Suprapubic skin (tissue), 4 donors: ENCODE measurements at regions not wholly inside any gene's neighbourhood (a gene's known extent, or its start where the extent isn't known, plus 50 kb on each side); places are given as distances from the start of the nearest gene placed in this dataset.
A peak's percentile ranks its signal among the peaks of the same experiment; 100 is the strongest.

Experiments
- DNase-seq, 2 donors: peaks; one replicate each; pipeline ENCODE4 v3.0.0-alpha.2; 2019; ENCODE audit warnings: low spot score in 2 of 2
- H3K27ac ChIP-seq: fragments of 200-600 bp; sonication (generic); one replicate; pipeline ENCODE4 v1.5.1; 2019
- H3K27me3 ChIP-seq: fragments of 200-600 bp; sonication (generic); one replicate; pipeline ENCODE4 v1.5.1; 2019
- H3K36me3 ChIP-seq: fragments of 200-600 bp; sonication (generic); one replicate; pipeline ENCODE4 v1.5.1; 2019
- H3K4me1 ChIP-seq: fragments of 200-600 bp; sonication (generic); one replicate; pipeline ENCODE4 v1.5.1; 2019
- H3K4me3 ChIP-seq: fragments of 200-600 bp; sonication (generic); one replicate; pipeline ENCODE4 v1.5.1; 2019; ENCODE audit warnings: mild to moderate bottlenecking
- H3K9me3 ChIP-seq: fragments of 200-600 bp; sonication (generic); one replicate; pipeline ENCODE4 v1.5.1; 2019
- CTCF ChIP-seq, 2 donors: fragments of 200-600 bp in 1 of 2; fragments of 450-650 bp in 1 of 2; sonication (generic) in 1 of 2; IDR thresholded peaks; one replicate each; pipeline ENCODE4 v1.5.1; 2016 to 2019; ENCODE audit warnings: antibody characterized with exemption in 2 of 2, mild to moderate bottlenecking in 1 of 2, moderate library complexity in 1 of 2
- EP300 ChIP-seq: sonication (generic); formaldehyde crosslinking; IDR thresholded peaks from one replicate; pipeline ENCODE4 v1.6.1; 2017; ENCODE audit warnings: antibody characterized with exemption
- POLR2A ChIP-seq, 2 donors: fragments of 450-650 bp; IDR thresholded peaks; one replicate each; pipeline ENCODE4 v1.6.1; 2017; ENCODE audit warnings: antibody characterized with exemption in 2 of 2, mild to moderate bottlenecking in 2 of 2, moderate library complexity in 2 of 2
- POLR2AphosphoS5 ChIP-seq, 3 donors: sonication (generic); formaldehyde crosslinking; IDR thresholded peaks; one replicate each; pipeline ENCODE4 v1.6.1; 2017; ENCODE audit warnings: antibody characterized with exemption in 3 of 3
- WGBS: methylation state at CpG from one replicate; pipeline ENCODE4 v1.1.5; 2018; 5-methylcytosine and 5-hydroxymethylcytosine counted together

- no peaks in the 10 kb centered on the region for H3K9me3 ChIP-seq
- DNase-seq, result no peak
- WGBS, result 74% methylated on average over 3 of the region's 3 CpGs
- H3K27me3 ChIP-seq, result no peaks in the 10 kb centered on the region
- H3K4me1 ChIP-seq, result peaks cover 9% of the 10 kb centered on the region
- H3K27ac ChIP-seq, result no peak overlapping the region
- no peaks in the 10 kb centered on the region for H3K36me3 ChIP-seq
- H3K4me3 ChIP-seq, result no peak overlapping the region
- TF ChIP-seq POLR2A (IDR thresholded peaks at IDR 0.05) (no peak), EP300 (no peak)
Measured at GRCh38 chr9:115522912-115523311, 405.0 kb upstream of the TNC start.

- no peaks in the 10 kb centered on the region for H3K27me3 ChIP-seq
- no peaks in the 10 kb centered on the region for H3K36me3 ChIP-seq
- no peaks in the 10 kb centered on the region for H3K9me3 ChIP-seq
- TF ChIP-seq EP300, result no peak
- TF ChIP-seq POLR2A (IDR thresholded peaks at IDR 0.05), result no peak
- TF ChIP-seq CTCF (IDR thresholded peaks at IDR 0.05), result peak; percentile 43 to 62
- H3K27ac ChIP-seq, result no peak overlapping the region
- 16% methylated on average over 3 of the region's 3 CpGs for WGBS
- no peak for DNase-seq
- H3K4me3 ChIP-seq, result no peak overlapping the region
- peaks cover 9% of the 10 kb centered on the region for H3K4me1 ChIP-seq
Measured at GRCh38 chr9:115524453-115525059, 406.6 kb upstream of the TNC start.

- H3K27me3 ChIP-seq, result no peaks in the 10 kb centered on the region
- no peaks in the 10 kb centered on the region for H3K36me3 ChIP-seq
- DNase-seq, result no peak
- no peaks in the 10 kb centered on the region for H3K9me3 ChIP-seq
- WGBS, result 57% methylated on average over 7 of the region's 7 CpGs
- no peak overlapping the region for H3K4me3 ChIP-seq
- TF ChIP-seq CTCF (IDR thresholded peaks at IDR 0.05), result no peak
- TF ChIP-seq POLR2A (IDR thresholded peaks at IDR 0.05), result no peak
- TF ChIP-seq POLR2AphosphoS5 (IDR thresholded peaks at IDR 0.05), result no peak
- TF ChIP-seq EP300, result no peak
- peaks cover 9% of the 10 kb centered on the region for H3K4me1 ChIP-seq
- no peak overlapping the region for H3K27ac ChIP-seq
Measured at GRCh38 chr9:115525111-115526058, 407.4 kb upstream of the TNC start.

GRCh38 chr9:115531410-115532125, 413.6 kb upstream of the TNC start:
- TF ChIP-seq CTCF (IDR thresholded peaks at IDR 0.05) (no peak), POLR2AphosphoS5 (IDR thresholded peaks at IDR 0.05) (peak in 1 of 3 donors; percentile 43)
- Histone ChIP-seq H3K4me1 (no peaks in the 10 kb centered on the region), H3K27ac (no peak overlapping the region), H3K9me3 (no peaks in the 10 kb centered on the region), H3K36me3 (no peaks in the 10 kb centered on the region), H3K4me3 (no peak overlapping the region), H3K27me3 (no peaks in the 10 kb centered on the region)
- DNase-seq, result no peak
- WGBS, result 48% methylated on average over 1 of the region's 1 CpG

GRCh38 chr9:115533511-115533910, 415.6 kb upstream of the TNC start:
- no peaks in the 10 kb centered on the region for H3K9me3 ChIP-seq
- no peak for DNase-seq
- TF ChIP-seq POLR2AphosphoS5 (IDR thresholded peaks at IDR 0.05), result no peak
- no peak for TF ChIP-seq EP300
- TF ChIP-seq CTCF (IDR thresholded peaks at IDR 0.05), result no peak
- TF ChIP-seq POLR2A (IDR thresholded peaks at IDR 0.05), result no peak

More at GRCh38 chr9:115533511-115533910, 415.6 kb upstream of the TNC start:
- H3K27me3 ChIP-seq, result no peaks in the 10 kb centered on the region
- no peaks in the 10 kb centered on the region for H3K4me1 ChIP-seq
- no peak overlapping the region for H3K4me3 ChIP-seq
- H3K27ac ChIP-seq, result no peak overlapping the region
- no peaks in the 10 kb centered on the region for H3K36me3 ChIP-seq
